22Rv1 (cell line): ENCODE measurements at regions not wholly inside any gene's neighbourhood (a gene's known extent, or its start where the extent isn't known, plus 50 kb on each side); places are given as distances from the start of the nearest gene placed in this dataset.

Experiments used
- CTCF ChIP-seq: fragments of 450-650 bp; IDR thresholded peaks from 2 replicates; pipeline ENCODE4 v1.5.1; 2017; ENCODE audit warnings: mild to moderate bottlenecking
- ZFX ChIP-seq: fragments of 450-650 bp; IDR thresholded peaks from 2 replicates; pipeline ENCODE4 v1.6.1; 2017; ENCODE audit warnings: antibody characterized with exemption, borderline replicate concordance

- TF ChIP-seq CTCF (no peak), ZFX (no peak)
Observed at GRCh38 chr22:33985506-33985905, 65.2 kb upstream of the LARGE1 start.
